Memory B cell (primary cell): ENCODE measurements at regions not wholly inside any gene's neighbourhood (a gene's known extent, or its start where the extent isn't known, plus 50 kb on each side); places are given as distances from the start of the nearest gene placed in this dataset.

ENCODE experiments used
- ATAC-seq: fragments of 150-1000 bp; cut with Tn5 transposase; 2 replicates; pipeline ENCODE4 v1.10.0; 2021; ENCODE audit warnings: low read depth, mild to moderate bottlenecking, moderate library complexity
- DNase-seq, 2 donors: peaks; one replicate each; pipeline ENCODE4 v3.0.0; 2022; ENCODE audit warnings: low spot score in 2 of 2
- H3K27ac Mint-ChIP-seq: one replicate; pipeline ENCODE4 v1.8.0; 2022; ENCODE audit warnings: mild to moderate bottlenecking, moderate library complexity, mixed read lengths
- H3K27me3 Mint-ChIP-seq: one replicate; pipeline ENCODE4 v1.8.0; 2022; ENCODE audit warnings: mixed read lengths
- H3K36me3 Mint-ChIP-seq: one replicate; pipeline ENCODE4 v1.8.0; 2022; ENCODE audit warnings: mild to moderate bottlenecking, mixed read lengths
- H3K4me1 Mint-ChIP-seq: one replicate; pipeline ENCODE4 v1.8.0; 2022; ENCODE audit warnings: mixed read lengths
- H3K4me3 Mint-ChIP-seq: one replicate; pipeline ENCODE4 v1.8.0; 2022; ENCODE audit warnings: mild to moderate bottlenecking, moderate library complexity, mixed read lengths
- H3K9me3 Mint-ChIP-seq: one replicate; pipeline ENCODE4 v1.8.0; 2022; ENCODE audit warnings: mixed read lengths

DNA sequence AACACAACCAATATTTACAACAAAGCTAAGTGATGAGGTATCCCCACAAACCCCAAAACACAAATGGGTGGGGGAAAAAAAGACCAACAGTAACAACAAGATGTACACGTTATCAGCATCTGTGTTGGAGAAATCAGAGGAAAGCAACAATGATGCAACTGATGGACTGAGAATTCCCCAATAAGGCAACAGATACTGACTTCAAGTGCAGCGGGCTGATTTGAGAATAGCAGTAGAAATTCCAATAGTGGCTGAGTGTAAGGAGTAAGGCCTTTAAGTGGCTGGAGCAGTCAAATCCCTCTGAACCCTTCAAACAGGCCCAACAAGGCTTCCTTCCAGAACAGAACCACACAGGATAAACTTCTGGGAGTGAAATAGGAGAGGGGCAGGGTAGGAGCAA is 97.6 kb downstream of the TM2D1 start:
- ATAC-seq = no peak
- peaks cover 2% of the 10 kb centered on the region for H3K27me3 Mint-ChIP-seq
- H3K36me3 Mint-ChIP-seq = no peaks in the 10 kb centered on the region

DNA sequence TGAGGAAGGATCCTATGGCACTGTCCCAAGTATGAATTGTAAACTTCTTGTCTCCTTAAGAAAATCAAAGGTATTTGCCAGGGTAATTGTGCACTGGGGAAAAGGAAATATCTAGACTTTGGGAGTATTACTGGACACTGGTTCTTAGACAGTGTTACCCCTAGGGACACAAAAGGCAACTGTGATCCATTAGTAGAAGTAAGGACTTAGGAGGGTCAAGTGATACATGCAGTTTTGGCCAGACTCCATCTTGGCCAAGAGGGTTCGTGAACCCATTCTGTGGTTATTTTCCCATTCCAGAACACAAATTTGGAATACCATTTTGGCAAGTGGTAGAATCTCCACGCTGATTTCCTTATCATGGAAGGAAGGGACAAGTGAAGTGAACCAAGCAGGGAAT is 98.1 kb downstream of the TM2D1 start:
- H3K4me1 Mint-ChIP-seq = no peaks in the 10 kb centered on the region
- ATAC-seq = no peak

More for the DNA sequence above, 97.6 kb downstream of the TM2D1 start:
- H3K9me3 Mint-ChIP-seq = no peaks in the 10 kb centered on the region
- no peak overlapping the region for H3K27ac Mint-ChIP-seq
- no peak for DNase-seq
- no peaks in the 10 kb centered on the region for H3K4me1 Mint-ChIP-seq
- no peak overlapping the region for H3K4me3 Mint-ChIP-seq

DNA sequence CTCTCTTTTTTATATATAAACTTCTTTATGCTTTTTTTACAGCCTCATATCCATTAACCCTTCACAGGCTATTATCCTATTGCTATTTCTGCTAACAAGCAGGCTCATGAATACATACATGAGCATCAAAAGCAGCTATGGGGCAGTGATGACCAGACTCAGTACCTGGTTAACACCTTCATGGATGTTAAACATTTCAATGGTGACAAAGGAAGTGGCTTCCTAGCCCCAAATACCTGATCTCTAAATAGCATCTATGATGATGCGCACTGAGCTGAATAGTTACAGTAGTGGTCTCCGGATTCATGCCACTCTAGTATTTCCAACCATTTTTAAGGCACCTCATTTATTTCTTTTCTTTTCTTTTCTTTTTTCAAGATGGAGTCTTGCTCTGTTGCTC is 101.1 kb downstream of the TM2D1 start:
- no peak for ATAC-seq
- no peak overlapping the region for H3K4me3 Mint-ChIP-seq
- H3K4me1 Mint-ChIP-seq = no peaks in the 10 kb centered on the region
- H3K27ac Mint-ChIP-seq = no peak overlapping the region
- peaks cover 2% of the 10 kb centered on the region for H3K27me3 Mint-ChIP-seq
- no peak for DNase-seq
- H3K9me3 Mint-ChIP-seq = no peaks in the 10 kb centered on the region
- no peaks in the 10 kb centered on the region for H3K36me3 Mint-ChIP-seq

More for the DNA sequence above, 98.1 kb downstream of the TM2D1 start:
- Mint-ChIP-seq H3K27me3 (peaks cover 2% of the 10 kb centered on the region), H3K9me3 (no peaks in the 10 kb centered on the region), H3K27ac (no peak overlapping the region), H3K36me3 (no peaks in the 10 kb centered on the region), H3K4me3 (no peak overlapping the region)
- DNase-seq = no peak

DNA sequence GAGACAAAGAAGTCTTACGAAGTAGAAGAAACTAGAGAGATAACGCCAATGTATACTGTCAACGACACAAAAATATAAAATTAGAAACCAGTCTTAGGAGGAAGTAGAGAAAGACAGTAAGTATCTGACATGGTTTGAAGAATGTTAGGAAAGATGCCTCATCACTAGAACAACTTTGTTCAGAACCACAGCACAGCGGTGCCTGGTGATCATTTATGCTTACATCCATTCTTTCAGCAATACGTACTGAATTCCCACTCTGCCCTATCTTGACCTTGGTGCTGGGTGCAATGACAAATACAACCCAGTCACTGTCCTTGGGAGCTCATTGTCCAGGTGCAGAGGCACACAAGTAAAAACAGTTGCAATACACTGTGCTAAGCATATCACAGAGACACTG is 104.4 kb downstream of the TM2D1 start:
- peaks cover 4% of the 10 kb centered on the region for H3K27me3 Mint-ChIP-seq
- H3K27ac Mint-ChIP-seq = no peak overlapping the region
- peaks cover 2% of the 10 kb centered on the region for H3K9me3 Mint-ChIP-seq
- DNase-seq (no peak), ATAC-seq (no peak)
- no peaks in the 10 kb centered on the region for H3K4me1 Mint-ChIP-seq
- no peaks in the 10 kb centered on the region for H3K36me3 Mint-ChIP-seq
- H3K4me3 Mint-ChIP-seq = no peak overlapping the region

DNA sequence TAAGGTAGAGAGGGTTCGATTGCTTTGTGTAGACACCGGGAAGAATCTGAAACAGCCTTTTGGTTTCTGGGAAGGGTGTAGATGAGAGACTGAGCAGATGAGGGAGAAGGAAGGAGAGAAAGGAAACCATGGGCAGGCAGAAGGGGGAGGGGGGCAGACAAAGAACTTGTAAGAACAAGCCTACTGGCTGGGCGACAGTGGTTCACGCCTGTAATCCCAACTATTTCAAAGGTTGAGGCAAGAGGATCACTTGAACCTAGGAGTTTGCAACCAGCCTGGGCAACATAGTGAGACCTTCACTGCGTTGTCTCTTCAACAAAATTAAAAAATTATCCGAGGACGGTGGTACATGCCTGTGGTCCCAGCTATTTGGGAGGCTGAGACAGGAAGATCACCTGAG is 106.2 kb downstream of the TM2D1 start:
- Mint-ChIP-seq H3K36me3 (no peaks in the 10 kb centered on the region), H3K27ac (no peak overlapping the region), H3K27me3 (peaks cover 4% of the 10 kb centered on the region), H3K4me1 (no peaks in the 10 kb centered on the region), H3K9me3 (peaks cover 2% of the 10 kb centered on the region), H3K4me3 (no peak overlapping the region)
- DNase-seq = no peak
- no peak for ATAC-seq

DNA sequence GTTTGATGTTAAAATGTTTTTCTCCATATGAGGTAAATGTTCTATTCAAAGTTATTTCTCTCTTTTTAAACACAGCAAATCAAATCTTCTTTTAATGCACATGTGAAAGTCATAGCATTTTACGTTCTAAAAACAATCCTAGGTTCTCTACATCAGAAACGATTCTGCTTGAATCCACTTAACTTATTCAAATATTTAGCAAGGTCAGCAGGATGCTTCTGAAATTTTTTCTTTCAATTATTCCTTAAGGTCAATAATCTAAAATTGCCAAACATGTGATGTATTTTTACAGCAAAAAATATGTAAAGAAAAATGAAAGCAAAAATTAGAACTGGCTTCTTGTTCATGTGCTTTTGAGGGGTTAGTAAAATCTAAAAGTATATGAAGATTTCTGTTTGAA is 106.7 kb downstream of the TM2D1 start:
- H3K4me3 Mint-ChIP-seq = no peak overlapping the region
- H3K27me3 Mint-ChIP-seq = peaks cover 2% of the 10 kb centered on the region
- peaks cover 2% of the 10 kb centered on the region for H3K9me3 Mint-ChIP-seq
- ATAC-seq = no peak
- H3K36me3 Mint-ChIP-seq = no peaks in the 10 kb centered on the region
- H3K4me1 Mint-ChIP-seq = no peaks in the 10 kb centered on the region
- H3K27ac Mint-ChIP-seq = no peak overlapping the region
- no peak for DNase-seq

DNA sequence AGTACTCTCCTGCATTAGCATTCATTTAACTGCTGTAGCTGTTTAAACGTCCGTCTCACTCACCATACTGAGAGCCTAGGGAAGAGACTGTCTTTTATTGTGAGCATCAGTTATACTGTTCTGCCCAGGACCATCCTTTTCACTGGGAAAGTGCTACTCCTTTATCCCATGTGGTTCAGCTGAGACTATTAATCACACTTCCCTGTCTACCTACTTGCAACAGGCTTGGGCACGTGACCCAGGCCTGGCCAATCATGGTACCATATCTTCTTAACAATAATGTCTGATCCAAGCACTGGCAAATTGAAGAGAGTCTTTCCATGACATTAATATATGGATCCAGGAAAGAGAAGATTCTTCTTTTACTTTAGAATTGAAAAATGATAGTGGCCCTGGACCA is 108.1 kb downstream of the TM2D1 start:
- no peak overlapping the region for H3K4me3 Mint-ChIP-seq
- no peak for ATAC-seq
- peaks cover 2% of the 10 kb centered on the region for H3K27me3 Mint-ChIP-seq
- H3K36me3 Mint-ChIP-seq = no peaks in the 10 kb centered on the region
- H3K9me3 Mint-ChIP-seq = peaks cover 2% of the 10 kb centered on the region
- no peaks in the 10 kb centered on the region for H3K4me1 Mint-ChIP-seq
- no peak for DNase-seq
- no peak overlapping the region for H3K27ac Mint-ChIP-seq

DNA sequence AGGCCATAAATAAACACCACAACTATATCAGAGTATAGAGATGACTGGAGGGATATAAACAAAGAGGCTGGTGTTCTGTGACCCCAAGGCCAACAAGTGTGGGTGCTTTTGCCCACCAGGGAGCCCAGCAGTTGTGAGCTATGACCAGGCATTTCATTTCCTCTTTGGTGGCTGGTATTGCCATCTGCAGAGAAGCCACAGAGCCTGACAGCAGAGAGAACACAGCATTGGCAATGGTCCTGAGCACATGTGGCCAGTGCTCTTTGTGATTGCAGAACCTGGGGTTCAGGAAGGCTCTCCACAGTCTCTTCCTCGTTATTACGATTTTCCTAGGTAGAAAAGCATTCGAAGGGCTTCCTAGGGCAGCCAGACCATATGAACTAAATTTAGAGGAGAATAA is 112.3 kb downstream of the TM2D1 start:
- Mint-ChIP-seq H3K27me3 (peaks cover 9% of the 10 kb centered on the region), H3K4me1 (no peaks in the 10 kb centered on the region), H3K36me3 (no peaks in the 10 kb centered on the region), H3K4me3 (no peak overlapping the region), H3K9me3 (no peaks in the 10 kb centered on the region), H3K27ac (no peak overlapping the region)
- no peak for DNase-seq
- no peak for ATAC-seq

DNA sequence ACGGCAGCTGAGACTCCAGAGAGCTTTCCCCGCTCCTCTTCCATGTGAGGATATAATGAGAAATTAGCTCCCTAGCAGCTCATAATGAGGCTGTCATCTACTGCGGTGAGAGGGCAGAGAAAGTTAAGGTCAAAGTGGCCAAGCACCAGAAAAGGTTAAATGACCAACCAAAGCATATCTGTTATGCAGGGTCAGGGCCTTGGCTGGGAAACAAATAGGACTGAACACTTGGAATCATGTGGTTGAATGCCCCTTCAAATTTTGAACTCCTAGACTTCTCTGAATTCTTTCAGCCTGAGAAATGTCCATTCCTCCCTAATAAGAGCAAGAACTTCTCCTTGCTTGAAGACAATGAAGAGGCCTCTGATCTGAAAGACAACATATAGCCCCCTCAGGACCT is 115.9 kb downstream of the TM2D1 start:
- no peak overlapping the region for H3K27ac Mint-ChIP-seq
- H3K9me3 Mint-ChIP-seq = no peaks in the 10 kb centered on the region
- no peaks in the 10 kb centered on the region for H3K36me3 Mint-ChIP-seq
- H3K27me3 Mint-ChIP-seq = peaks cover 12% of the 10 kb centered on the region
- H3K4me3 Mint-ChIP-seq = no peak overlapping the region
- no peak for ATAC-seq
- no peak for DNase-seq
- H3K4me1 Mint-ChIP-seq = no peaks in the 10 kb centered on the region

DNA sequence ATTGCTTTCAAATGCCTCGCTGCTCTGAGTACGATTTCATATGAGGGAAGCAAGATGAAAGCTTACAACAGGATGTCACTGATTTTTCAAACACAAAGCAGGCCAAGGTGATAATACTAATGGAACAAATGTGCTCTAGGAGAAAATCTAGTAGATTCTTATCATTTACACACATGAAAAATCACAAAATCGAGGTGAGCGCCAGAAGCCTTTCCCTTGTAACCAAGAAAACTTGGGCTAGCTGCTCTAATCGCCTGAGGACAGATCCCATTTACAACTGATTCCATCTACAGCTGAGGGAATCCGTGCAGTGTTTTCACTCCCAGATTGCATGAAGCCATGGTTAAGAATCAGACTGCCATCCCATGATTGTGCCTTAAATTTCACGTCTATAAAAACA is 117.5 kb downstream of the TM2D1 start:
- Mint-ChIP-seq H3K27me3 (peaks cover 12% of the 10 kb centered on the region), H3K4me1 (no peaks in the 10 kb centered on the region), H3K9me3 (no peaks in the 10 kb centered on the region), H3K27ac (no peak overlapping the region), H3K4me3 (no peak overlapping the region), H3K36me3 (no peaks in the 10 kb centered on the region)
- DNase-seq (no peak), ATAC-seq (no peak)

DNA sequence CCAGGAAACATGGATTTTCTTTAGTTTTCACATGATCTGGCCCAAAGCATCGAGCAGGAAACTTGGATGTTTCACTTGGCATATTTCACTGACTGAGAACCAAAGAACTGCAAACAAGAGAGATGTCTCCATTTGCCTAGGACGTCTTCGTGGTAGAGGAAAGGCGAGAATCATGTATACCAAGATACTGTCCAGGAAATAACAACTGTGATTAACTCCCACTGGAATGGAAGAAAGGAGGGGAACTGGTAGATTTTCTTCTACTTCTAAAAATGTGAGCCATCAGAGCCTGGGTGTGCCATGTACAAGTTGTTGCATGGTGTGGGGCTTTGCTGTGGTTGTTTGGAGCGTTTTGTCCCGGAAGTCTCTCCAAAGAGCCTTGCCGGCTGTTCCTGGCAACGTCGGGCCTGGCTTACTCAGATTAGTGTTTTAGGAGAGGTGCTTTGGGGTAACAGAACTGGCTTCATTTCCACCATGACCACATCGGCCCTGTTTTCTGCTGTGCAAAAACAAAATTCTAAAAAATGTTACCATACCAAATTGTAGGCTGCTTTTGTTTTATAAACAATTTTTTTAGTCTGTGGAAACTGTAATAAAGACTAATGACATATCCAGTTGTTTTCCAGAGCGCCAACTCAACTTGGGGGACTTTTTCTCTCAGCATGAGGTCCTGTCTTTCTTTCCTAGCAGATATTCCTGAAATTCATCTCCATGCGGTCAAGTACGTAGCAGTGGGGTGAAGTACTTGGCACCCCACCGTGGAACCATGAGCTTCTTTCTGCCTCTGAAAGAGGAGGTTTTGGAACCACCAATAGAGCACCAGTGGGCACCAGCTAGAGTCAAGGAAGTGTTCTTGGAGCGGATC is 118.3 kb downstream of the TM2D1 start:
- H3K4me1 Mint-ChIP-seq = no peaks in the 10 kb centered on the region
- H3K27me3 Mint-ChIP-seq = peaks cover 12% of the 10 kb centered on the region
- no peak overlapping the region for H3K4me3 Mint-ChIP-seq
- ATAC-seq = no peak
- no peaks in the 10 kb centered on the region for H3K9me3 Mint-ChIP-seq
- no peak overlapping the region for H3K27ac Mint-ChIP-seq
- no peaks in the 10 kb centered on the region for H3K36me3 Mint-ChIP-seq
- no peak for DNase-seq

DNA sequence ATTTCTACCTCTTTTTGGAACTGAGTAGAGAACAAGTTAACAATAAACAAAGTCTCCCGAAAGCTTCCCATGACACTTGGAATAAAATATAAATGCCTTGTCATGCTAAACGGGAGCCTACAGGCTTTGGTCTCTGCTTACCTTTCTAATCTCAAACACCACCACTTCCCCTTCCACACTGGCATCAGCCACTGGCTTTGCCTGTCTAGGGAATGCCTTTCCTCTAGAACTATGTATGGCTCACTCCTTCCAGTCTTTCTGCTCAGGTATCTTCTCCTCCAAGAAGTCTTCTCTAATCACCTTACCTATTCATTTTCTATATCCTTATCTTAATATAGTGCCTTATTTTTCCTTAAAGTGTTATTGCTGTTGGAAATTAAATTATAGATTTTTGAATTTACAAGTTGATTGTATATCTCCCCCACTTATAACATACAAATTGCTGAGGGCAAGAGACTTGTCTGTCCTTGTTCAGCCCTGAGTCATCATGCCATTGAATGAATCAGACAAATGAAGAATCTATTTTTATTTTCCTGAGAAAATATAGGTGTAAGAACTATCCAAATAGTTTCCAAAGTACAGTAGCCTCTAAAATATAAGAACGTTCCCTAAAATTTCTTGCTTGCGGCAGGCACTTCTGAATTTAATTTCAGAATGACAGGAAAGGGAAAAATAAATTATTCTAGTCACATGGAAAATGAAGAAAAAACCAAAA is 119.2 kb downstream of the TM2D1 start:
- Mint-ChIP-seq H3K36me3 (no peaks in the 10 kb centered on the region), H3K27me3 (peaks cover 10% of the 10 kb centered on the region), H3K9me3 (no peaks in the 10 kb centered on the region), H3K4me3 (no peak overlapping the region), H3K27ac (no peak overlapping the region), H3K4me1 (no peaks in the 10 kb centered on the region)
- ATAC-seq = no peak
- no peak for DNase-seq

DNA sequence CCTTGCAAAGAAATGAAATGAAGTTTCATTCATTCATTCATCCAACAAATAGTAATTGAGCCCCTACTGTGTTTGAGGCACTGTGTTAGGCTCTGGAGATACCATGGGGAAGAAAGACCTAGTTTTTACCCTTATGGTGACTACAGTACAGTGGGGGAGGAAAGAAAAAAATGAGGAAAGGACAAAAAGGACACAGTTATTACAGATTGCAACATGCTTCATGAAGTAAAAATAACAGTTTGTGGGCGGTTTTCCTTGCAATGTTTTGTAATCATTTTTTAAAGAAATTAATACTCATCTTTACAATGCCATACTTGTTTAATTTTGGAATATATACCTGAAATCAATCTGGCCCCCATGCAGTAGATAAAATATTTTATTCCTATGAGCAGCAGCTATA is 120.3 kb downstream of the TM2D1 start:
- no peaks in the 10 kb centered on the region for H3K4me1 Mint-ChIP-seq
- DNase-seq = no peak
- peaks cover 10% of the 10 kb centered on the region for H3K27me3 Mint-ChIP-seq
- H3K9me3 Mint-ChIP-seq = no peaks in the 10 kb centered on the region
- no peaks in the 10 kb centered on the region for H3K36me3 Mint-ChIP-seq
- H3K4me3 Mint-ChIP-seq = no peak overlapping the region
- no peak for ATAC-seq
- no peak overlapping the region for H3K27ac Mint-ChIP-seq

DNA sequence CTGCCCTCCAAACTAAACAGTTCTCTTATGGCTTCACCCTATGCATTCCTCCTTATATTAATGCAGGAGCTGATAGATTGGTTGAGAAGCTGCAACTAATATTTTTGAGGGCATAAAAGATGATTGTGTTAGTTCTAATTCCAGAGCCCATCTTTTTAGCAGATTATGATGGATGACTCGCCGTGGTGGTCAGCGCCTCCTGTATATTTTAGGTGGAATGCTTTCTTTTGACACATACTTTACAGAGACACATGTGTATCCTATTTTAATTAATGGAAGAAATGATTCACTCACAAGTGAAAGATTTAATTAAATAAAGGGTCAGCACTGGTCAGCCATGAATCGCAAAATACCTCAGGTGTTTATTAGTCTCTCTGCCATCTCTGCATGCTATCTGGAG is 120.7 kb downstream of the TM2D1 start:
- no peak for DNase-seq
- H3K4me1 Mint-ChIP-seq = no peaks in the 10 kb centered on the region
- no peak overlapping the region for H3K27ac Mint-ChIP-seq
- no peak for ATAC-seq
- H3K36me3 Mint-ChIP-seq = no peaks in the 10 kb centered on the region
- no peaks in the 10 kb centered on the region for H3K9me3 Mint-ChIP-seq
- no peak overlapping the region for H3K4me3 Mint-ChIP-seq
- peaks cover 8% of the 10 kb centered on the region for H3K27me3 Mint-ChIP-seq

DNA sequence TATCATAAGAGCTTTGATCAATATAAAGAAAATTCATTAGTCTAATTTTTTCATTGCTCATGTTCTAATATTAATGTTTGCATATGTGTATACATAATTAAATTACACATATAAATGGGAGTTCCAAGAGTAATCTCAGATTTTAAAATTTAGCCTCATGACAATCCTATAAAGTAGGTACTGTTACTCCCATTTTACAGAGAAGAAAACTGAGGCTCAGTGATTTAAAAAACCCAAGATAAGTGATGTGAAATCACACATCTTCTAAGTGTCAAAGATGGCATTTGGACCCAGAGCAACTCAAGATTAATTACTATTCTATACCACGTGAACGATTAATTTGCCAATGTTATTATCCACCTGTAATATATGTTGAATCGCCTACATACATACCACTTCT is 122.3 kb downstream of the TM2D1 start:
- no peak for DNase-seq
- no peak overlapping the region for H3K27ac Mint-ChIP-seq
- H3K27me3 Mint-ChIP-seq = peaks cover 5% of the 10 kb centered on the region
- no peaks in the 10 kb centered on the region for H3K9me3 Mint-ChIP-seq
- ATAC-seq = no peak
- no peaks in the 10 kb centered on the region for H3K4me1 Mint-ChIP-seq
- no peak overlapping the region for H3K4me3 Mint-ChIP-seq
- H3K36me3 Mint-ChIP-seq = no peaks in the 10 kb centered on the region
